ENCODE measurements at regions not wholly inside any gene's neighbourhood (a gene's known extent, or its start where the extent isn't known, plus 50 kb on each side); places are given as distances from the start of the nearest gene placed in this dataset.

DNA sequence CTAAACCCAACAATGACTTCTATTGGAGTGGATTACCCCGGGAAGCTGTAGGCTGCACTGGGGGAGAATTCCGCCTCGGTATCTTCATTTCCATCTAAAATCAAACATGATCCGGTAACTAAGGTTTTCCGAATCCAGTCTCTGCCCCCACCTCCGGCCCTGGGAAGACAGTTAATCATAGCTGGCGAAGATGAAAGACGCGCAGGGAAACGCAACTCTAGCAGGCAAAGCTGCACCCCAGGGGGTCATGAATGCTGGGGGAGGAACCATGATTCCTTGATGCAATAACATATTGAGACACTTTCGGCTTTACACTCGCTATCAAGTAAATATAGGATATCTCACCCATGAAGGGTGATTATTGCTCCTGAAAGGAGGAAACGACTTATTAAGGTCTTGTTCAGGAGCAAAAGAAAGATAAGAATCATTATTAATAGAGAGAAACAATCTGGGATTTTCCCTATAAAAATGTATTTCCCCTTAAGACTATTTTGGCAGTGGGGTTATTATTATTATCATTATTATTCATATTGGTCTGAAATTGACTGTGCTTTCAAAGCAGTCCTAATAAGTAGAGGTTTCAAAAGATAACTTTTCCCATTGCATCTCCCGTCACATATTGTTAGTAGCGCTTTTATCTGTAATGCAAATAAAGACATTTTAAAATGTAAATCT lies 614.9 kb downstream of the VRK1 start:
- DNase-seq = no peak

DNA sequence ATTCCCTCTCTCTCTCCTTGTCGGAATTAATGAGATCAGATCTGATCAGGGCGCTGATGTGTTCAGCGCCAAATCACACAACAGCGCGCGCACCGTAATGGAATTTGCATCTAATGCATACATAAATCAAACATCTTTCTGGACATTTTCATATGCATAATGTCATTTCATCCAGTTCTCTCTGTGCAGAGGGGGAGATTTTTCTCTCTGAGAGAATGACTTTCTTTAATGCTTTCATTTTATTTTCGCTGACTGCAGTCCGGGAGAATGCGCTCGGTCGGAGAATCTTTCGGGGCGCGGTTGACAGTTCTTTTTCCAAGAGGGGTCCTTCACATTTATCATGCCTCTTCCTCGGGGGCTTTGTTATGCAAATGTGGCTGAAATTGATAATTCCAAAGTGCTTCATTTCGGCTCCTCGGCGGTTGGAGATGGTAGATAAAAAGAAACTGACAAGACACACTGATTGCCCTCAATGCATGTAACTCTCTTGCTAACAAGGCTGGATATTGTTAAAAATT lies 615.9 kb downstream of the VRK1 start:
- DNase-seq = no peak

GRCh38 chr14:97413966-97414717 lies 617.0 kb downstream of the VRK1 start:
- DNase-seq = no peak

DNA sequence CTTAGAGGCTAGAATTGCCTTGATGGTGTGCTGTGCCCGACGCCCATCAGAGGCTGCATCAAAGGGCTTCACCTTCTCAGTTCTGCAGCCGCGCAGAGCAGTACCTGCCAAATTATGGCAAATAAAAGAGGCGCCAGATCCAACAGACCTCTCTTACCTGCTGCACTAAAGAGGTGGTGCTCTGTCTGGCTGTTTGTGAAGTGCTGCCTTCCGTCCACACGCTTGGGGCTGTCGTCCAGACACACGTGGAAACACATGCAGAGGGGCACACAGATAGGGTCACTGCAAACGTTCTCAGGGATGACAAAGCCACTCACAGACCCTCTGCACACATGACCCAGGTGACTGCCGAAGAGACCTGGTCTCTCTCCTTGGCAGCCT lies 617.5 kb downstream of the VRK1 start:
- DNase-seq = no peak

DNA sequence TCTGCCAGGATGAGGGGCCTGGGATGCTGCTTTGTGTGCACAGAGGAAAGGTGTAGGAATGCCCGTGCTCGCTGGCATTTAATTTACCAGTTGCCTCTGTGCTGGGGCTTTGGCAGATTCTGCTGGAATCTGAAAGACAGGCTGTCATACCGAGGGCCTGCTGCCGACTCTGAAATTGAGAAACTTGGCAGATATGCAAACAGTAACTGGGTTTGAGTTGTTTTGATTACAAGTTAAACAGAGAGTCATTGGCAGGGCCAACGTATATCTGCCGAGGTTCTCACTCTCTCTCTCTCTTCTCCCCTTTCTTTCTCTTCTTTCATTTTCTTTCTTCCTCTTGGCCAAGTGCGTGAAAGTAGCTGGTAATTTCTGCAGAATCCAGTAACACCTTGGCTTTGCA lies 618.7 kb downstream of the VRK1 start:
- no peak for DNase-seq

DNA sequence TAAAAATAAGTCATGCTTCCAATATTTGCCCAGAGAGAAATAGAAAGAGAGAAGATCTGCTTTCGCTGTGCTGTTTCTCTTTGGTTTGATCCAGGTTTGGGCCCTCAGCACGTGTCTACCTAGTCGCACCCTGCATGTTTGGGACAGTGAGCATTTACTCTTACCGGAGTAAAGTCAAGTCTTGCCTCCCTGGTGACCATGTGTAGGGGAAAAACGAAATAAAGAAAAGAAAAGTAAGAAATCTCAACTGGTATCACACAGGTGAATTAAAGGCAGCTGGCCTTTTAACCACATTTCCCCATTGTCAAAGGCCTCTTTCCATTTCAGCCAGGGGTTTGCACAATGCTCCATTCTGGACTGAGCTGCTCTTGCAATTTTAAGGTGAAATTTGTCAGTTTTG lies 619.4 kb downstream of the VRK1 start:
- DNase-seq = no peak

- no peak for DNase-seq
Measured at GRCh38 chr14:97417331-97417730, 620.1 kb downstream of the VRK1 start.

- no peak for DNase-seq
Measured at GRCh38 chr14:97420211-97420610, 623.0 kb downstream of the VRK1 start.

DNA sequence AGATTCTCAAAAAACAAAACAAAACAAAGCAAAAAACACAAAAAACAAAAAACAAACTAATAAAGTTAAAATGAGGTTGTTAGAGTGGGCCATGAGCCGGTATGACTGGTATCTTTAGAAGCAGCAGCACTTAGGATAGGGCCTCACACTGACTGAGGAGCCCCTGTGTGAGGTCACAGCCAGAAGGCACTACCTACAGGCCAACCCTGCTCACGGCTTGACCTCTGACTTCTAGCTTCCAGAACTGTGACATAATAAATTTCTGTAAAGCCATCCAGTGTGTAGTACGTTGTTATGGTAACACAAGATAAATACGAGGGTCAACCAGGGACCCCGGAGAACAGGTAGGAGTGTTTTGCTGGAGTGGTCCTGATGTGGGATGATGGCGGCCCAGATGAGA lies 629.6 kb downstream of the VRK1 start:
- no peak for DNase-seq

DNA sequence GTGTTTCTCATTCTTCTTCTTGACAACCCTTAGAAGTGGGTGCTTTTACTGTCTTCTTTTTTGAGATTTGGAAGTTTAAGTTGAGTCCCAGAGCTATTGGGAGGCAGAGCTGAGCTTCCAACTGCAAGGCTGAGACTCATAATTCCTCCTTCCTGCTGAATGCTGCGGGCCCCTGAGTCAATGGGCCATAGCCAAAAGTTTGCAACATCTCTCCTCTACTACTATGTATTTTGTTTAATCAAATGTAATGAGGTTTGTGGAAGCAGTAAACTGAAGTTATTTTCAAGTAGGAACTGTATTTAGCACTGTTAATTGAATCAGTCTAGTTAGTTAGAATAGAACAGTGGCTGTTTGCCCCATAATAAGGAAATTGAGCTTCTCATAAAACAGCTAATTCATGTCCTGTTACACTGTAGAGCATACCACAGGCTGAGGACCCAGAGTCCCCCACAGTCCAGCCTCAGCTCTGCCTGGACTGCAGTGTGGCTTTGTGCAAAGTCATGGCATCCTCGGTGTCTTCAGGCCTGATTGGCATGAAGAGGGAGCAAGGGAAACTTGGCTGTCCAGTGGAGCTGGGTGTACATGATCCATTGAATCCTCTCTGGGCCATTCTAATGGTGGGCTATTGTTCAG lies 631.7 kb downstream of the VRK1 start:
- no peak for DNase-seq

GRCh38 chr14:97432586-97432985 lies 635.4 kb downstream of the VRK1 start:
- no peak for DNase-seq

GRCh38 chr14:97441740-97442362 lies 644.7 kb downstream of the VRK1 start:
- no peak for DNase-seq

DNA sequence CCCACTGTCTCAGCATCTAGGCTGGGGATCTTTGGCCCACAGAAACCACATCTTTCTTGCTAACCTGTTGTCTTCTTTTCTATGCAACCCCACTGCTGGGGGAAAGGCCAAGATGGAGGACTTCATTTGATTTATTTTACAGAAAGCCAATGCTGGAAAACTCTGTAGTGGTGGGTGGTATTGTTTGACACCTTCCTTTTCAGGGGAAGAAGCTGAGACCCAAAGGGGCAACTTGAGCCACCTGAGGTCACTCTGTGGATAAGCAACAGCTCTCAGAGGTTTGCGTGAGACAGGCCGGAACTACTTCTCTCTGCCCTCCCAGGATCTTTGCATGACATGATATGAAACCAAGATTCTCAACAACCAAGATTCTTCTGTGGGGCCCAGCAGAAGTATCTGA lies 645.2 kb downstream of the VRK1 start:
- DNase-seq = peak; percentile 46 to 51

DNA sequence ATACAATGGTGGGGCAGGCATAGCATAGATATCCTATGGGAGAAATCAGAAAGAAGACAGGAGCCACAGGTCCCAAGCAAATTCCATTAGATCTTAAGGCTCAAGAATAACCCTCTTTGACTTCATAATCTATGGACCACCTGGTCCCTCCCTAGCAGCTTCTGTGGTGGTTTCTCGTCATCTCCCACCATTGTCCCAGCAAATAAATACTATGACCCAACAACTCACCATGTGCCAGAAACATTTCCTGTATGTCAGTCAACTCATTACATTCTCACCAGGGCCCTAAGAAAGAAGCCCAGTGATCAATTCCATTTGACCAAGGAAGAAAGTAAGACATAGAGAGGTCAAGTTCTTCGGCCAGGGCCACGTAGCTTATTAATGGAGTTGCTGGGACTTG lies 646.2 kb downstream of the VRK1 start:
- no peak for DNase-seq

DNA sequence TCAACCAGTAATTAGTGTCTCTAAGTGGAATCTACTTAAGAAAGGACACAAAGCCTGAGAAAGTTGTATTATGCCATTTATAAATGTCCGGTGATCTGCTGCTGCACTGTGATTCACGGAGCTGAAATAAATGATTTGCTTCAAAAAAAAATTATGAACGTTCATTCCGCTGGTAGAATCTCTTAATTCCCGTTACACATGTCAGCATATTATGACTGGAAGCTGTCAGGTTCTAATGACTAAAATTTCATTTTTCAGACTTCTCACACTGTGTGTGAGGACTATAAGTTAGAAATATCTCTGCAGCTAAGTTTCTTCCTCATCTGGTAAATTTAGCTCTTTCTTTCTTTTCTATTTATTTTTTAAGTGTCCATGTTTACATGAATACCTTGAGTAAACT lies 647.1 kb downstream of the VRK1 start:
- DNase-seq = no peak

DNA sequence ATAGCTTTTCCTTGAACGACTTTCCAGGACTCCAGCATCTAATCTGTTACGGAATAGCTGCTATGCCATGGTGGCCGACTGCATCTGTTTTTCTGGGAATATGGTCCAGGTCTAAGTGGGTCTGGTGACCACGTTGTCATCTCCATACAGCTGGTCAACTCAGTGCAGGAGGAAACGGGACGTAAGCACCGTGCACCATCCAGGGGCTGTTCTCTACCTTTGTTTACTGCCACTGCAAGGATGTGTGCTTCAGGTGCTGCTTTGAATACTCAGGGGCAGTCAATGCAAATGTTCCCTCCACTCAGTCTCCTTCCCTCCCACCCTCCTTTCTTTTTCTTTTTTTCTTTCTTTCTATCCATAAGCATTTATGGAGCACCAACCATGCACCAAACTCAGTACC lies 648.2 kb downstream of the VRK1 start:
- DNase-seq = no peak

DNA sequence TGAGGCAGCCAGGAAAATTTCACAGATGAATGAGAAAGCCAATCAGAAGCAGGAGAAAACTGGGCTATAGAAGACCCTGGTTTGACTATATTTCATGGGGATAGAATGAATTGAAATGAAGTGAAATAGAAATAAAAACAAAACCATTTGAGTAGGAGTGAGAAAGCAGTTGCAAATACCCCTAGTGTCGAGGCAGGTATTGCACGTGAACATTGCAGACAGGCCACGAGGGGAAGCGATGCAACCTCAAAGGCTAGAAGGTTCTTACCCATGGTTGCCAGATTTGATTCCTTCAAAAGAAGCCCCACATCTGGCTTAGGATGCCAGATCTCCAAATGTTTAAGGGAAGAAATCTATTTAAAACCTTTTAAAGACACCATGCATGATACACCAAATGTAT lies 648.9 kb downstream of the VRK1 start:
- no peak for DNase-seq

DNA sequence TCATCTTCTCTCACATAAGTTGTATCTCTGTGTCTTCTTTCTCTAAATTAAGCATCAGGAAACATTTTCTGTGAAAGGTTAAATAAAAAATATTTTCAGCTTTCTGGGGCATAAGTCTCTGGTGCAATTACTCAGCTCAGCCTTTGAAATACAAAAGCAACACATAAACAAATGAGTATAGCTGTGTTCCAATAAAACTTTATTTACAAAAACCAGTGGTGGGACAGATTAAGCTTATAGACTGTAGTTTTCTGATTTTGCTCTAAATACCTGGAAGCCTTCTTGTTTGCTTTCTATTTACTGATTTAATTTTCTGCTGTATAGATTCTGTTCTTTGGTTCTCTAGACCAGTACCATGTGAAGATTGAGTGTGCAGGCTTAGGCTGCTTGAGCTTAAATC lies 655.1 kb downstream of the VRK1 start:
- no peak for DNase-seq

- DNase-seq = no peak
Measured at GRCh38 chr14:97453991-97454390, 656.8 kb downstream of the VRK1 start.

- DNase-seq = no peak
Measured at GRCh38 chr14:97456462-97456861, 659.3 kb downstream of the VRK1 start.

DNA sequence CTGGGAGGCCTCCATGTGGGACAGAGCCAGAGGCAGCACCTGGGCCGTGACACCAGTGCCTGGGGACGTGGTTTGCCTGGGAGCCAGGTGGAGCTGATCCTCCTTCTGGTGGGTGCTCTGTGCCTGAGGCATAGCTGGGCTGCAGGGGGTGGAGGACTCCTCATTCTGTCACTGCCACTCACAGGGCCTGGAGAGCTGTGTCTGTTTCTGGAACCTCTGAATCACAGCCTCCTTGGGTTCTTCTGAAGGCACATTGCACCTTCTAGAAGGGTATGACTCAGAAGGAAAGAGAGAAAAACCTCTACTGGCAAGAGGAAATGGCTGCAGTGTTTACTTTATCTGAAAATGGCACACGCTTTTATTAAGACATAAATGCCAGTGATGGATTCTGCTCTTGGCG lies 659.8 kb downstream of the VRK1 start:
- peak; percentile 73 to 79 for DNase-seq

DNA sequence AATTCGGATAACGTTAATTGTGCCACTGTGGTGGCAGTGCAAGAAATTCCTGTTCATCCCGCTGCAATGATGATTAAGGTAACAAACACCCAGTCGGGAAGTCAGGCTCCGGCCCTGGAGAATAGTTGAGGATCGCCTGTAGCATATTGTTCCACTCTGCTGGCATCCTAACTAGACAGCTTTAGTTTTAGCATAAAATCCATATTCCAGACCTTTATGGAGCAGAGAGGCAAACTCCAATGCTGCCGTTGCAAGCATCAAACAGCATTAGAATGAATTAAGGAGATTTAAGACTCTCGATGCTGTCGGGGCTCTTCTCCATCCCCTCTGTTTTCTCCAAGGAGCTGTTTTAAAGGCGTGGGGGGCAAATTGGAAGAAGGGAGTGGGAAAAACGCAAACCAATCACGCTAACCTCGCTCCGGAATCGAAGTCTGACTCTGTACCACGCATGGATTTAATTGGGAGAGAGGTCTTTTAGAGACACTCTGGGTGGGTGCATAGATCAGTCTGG lies 660.4 kb downstream of the VRK1 start:
- DNase-seq = no peak

- DNase-seq = no peak
Measured at GRCh38 chr14:97458255-97458654, 661.1 kb downstream of the VRK1 start.

Data from activated T-cell treated with anti-CD3 and anti-CD28 coated beads, Interleukin-2, amount 50 U/mL, for 48 hours (primary cell).